SK-N-DZ (cell line): ENCODE measurements at regions not wholly inside any gene's neighbourhood (a gene's known extent, or its start where the extent isn't known, plus 50 kb on each side); places are given as distances from the start of the nearest gene placed in this dataset.
A peak's percentile ranks its signal among the peaks of the same experiment; 100 is the strongest.

Experiments used
- DNase-seq: peaks from one replicate; pipeline ENCODE4 v3.0.0-alpha.2; 2015; ENCODE audit warnings: low spot score

DNA sequence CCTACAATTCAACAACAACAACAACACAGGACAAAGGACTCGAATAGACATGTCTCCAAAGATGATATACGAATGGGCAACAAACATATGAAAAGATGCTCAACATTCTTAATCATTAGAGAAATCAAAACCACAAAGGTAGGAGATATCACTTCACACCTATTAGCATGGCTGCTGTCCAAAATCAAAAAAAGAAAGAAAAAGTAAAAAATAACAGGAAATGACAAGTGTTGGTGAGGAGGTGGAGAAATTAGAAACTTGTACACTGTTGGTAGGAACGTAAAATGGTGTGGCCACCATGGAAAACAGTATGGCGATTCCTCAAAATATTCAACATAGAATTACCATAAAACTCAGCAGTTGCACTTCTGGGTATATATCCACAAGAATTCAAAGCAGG is 312.3 kb upstream of the STT3B start:
- no peak for DNase-seq

DNA sequence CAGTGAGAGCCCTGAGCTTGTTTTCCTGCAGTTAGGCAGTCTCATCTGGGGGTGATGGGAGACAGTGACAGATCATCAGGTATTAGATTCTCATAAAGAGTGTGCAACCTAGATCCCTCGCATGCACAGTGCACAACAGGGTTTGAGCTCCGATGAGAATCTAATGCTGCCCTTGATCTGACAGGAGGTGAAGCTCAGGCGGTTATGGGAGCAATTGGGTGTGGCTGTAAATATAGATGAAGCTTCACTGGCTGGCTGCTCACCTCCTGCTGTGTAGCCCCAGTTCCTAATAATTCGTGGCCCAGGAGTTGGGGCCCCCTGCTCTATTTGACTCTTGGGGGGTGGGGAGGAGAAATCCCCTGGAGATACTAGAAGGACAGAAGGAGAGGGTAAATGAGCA is 309.4 kb upstream of the STT3B start:
- DNase-seq = no peak

DNA sequence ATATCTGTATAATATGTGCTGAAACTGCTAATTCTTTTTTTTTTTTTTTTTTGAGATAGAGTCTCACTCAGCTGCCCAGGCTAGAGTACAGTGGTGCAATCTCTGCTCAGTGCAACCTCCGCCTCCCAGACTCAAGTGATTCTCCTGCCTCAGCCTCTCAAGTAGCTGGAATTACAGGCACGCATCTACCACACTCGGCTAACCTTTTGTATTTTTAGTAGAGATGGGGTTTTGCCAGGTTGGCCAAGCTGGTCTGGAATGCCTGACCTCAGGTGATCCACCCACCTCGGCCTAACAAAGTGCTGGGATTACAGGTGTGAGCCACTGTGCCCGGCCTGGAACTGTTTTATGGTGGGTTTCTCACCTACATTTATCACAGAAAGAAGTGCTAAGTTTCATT is 307.8 kb upstream of the STT3B start:
- DNase-seq = no peak

DNA sequence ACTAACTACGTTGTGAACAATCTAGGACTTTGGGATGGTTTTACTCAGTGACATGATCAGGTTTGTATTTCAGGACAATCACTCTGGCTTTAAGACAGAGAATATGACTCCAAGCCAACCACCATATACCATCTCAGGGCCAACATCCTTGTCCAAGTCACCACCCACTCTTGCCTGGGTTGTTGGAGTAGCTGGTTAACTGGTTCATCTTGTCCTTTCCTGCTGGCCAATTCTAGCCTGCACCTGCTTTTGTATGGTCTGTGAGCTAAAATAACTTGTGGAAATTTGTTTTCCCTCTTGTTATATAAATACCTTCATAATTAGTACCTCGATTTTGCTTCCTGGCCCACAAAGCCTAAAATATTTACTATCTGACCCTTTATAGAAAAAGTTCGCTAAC is 306.8 kb upstream of the STT3B start:
- DNase-seq = no peak

DNA sequence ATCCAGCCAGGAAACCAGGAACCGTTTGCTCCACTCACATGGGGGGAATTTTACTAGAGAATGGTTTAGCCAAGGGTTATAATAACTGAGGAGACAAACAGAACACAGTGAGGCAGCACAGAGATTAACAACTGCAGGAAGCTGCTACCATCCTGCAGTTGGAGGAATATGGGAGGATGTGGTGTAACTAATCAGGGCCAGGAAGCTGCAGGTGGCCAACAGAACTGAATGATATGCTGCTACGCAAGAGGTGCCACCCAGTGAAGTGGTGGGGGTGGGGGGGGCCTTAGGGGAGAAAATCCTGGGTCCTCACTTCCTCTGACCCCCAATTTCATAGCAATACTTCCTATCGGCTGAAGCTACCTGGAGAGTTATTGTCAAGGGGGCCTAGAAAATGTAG is 306.4 kb upstream of the STT3B start:
- no peak for DNase-seq

DNA sequence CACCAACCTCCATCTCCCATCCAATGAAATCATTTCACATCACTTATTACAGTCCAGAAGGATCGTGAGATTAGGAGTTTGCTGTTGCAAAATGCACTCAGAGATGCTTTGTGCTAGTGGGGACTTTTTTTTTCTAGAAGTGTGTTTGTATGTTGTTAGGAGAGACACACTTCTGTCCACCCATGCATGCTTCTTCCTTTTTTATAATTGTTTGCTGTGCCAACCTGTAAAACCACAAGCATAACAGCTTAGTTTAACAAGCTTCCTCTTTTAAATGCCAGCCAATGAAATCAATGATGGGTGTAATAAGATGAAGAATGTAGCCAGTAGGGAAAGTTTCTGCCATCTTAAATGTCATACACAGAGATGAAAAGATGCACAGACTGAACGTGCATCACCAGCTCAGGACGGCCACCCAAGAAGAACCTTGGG is 305.6 kb upstream of the STT3B start:
- DNase-seq = no peak

GRCh38 chr3:31230425-31231223 is 302.1 kb upstream of the STT3B start:
- no peak for DNase-seq

GRCh38 chr3:31232055-31233025 is 300.4 kb upstream of the STT3B start:
- DNase-seq = no peak

DNA sequence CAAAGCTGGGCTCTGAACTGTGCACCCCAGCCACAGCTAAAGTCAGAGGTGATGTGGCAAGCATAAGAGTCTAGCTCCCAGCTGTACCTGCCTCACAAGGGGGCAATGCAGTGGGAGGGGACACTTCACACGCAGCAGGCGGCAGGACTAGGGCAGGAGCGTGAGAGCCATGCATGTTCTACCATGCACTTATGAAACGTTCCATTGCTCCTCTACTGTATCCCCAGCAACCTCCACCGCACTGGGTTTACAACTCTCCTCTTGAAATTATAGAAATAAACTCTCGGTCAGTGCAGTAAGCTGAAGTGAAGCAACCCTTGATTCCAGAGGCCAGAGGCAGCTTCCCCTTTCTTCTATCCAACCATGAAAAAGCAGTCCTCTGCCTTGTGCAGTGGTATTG is 298.6 kb upstream of the STT3B start:
- DNase-seq = no peak

GRCh38 chr3:31235062-31235700 is 297.5 kb upstream of the STT3B start:
- peak; percentile 85 for DNase-seq

DNA sequence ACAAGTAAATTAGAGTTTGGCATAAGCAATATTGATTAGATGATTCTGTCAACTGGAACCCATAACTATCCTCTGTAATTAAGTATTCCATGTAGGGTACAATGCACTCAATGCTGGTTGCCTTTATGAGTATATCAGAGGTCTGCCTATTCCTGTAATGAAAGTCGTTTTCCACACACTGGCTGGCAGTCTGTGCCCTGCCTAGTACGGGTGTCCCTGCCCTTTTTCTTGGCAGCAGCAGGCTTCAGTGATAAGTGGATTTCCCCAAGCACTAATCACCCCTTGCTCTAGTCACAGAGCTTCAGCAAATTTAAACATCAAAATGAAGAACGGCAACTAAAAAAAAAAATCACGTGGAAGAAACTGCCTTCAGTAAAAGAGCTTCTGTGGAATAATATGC is 294.8 kb upstream of the STT3B start:
- DNase-seq = no peak

GRCh38 chr3:31240013-31240412 is 292.7 kb upstream of the STT3B start:
- no peak for DNase-seq

GRCh38 chr3:31240466-31240865 is 292.3 kb upstream of the STT3B start:
- DNase-seq = no peak

GRCh38 chr3:31240874-31241273 is 291.9 kb upstream of the STT3B start:
- no peak for DNase-seq

DNA sequence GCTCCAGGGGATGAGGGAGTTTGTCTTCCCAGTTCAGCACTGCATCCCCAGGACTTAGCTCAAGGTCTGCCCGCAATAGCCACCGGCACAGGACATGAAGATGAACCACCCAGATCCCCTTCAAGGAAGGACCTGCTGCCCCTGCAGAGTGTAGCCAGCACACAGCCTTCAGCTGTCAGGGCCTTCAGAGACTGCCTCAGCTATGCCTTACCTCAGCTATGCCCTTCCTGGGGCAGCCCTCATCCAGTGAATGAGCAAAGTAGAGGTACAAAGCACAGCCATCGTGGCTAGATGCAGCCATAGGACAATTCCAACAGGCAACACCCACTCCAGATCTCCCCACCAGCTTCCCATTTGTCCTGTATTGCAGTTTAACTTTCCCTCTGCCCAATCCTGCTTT is 291.2 kb upstream of the STT3B start:
- no peak for DNase-seq

DNA sequence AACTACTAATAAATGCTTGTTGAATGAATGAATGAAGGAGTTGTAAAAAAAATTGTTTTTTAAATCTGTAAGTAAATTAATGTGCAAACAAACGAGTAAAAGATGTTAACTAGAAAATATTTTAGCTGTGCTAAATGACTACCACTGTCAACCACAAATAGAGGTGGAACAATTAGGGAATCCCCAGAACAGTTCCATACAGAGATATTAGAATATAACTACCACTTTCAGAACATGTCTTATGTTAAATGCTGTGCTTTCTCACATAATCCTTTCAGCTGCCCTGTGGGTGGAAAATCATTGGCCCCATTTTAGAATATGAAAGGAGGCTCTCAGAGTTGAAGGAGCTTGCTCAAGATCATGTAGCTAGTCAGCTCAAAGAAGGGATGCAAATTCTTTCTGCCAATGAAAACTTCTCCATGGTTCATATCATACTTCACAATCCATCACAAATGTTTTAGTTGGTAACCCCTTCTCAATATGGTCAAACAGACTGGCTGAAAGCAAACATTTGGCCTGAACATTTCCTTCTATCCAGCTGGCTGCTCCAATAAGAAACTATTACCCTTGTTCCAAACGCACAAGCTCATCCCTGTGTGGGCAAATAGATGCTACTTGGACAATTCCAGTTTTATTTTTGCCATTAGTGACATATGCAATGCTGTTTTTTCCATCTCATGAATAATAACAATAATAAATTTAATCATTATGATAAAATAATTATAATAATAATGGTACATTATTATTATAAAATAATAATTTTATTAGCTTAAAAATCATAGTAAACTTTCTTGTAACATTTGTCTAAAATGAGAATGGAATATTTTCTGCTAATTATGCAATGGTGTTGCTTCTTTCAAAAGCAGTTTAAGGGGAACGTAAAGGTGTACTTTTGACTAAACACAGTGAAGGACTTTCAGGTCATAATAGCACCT is 290.4 kb upstream of the STT3B start:
- DNase-seq = no peak

- DNase-seq = no peak
Observed at GRCh38 chr3:31244929-31245817, 287.6 kb upstream of the STT3B start.

DNA sequence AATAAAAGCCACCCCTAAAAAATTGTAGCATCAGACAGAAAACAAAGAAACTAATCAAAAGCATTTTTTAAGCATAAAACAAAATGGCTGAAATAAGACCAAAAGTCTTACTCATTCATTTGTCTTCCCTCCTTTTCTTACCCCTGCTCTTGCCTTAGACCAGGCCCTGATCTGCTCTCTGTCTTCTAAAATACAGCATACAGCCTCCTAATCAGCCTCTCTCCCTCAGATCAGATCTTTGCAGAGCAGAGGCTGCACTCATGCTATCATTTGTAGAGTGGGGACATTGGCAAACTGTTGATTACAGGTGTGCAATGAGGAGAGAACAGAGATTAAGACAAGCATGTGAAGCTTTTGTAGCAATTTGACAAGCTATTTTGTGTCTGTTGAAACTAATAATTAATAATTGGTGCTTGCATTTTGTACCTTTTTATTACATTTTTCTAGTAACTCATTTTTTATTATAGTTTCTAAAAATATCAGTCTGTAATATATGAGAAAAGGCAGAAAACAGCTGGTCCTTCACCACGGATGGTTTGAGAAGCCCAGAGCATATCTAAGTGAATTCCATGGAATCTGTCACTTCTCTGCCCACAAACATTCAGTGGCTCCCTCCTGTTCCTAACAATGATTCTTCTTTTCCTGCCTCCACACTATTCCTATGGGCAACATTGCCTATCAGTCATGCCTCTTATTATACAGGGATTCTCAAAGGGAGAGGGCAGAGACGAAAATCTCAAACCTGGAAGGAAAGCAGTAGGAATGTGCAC is 286.2 kb upstream of the STT3B start:
- no peak for DNase-seq

- no peak for DNase-seq
Observed at GRCh38 chr3:31247063-31247447, 285.7 kb upstream of the STT3B start.
